GM12878 (cell line): ENCODE measurements at regions not wholly inside any gene's neighbourhood (a gene's known extent, or its start where the extent isn't known, plus 50 kb on each side); places are given as distances from the start of the nearest gene placed in this dataset.

Experiments used
- ATAC-seq: fragments of 200-7000 bp; cut with Tn5 transposase; 3 replicates; pipeline ENCODE4 v1.9.1; 2020; ENCODE audit warnings: mild to moderate bottlenecking, moderate library complexity
- BruUV-seq: library from RNA; stranded (reverse); fragments of 400-500 nt; replicated peaks from 2 replicates; lab custom pipeline; 2021; lab: Mats Ljungman, UMichigan
- CTCF ChIA-PET: fragments of 300-600 bp; sonication (Branson Sonifier 250); formaldehyde crosslinking; extraction: SDS; loops from one replicate; lab custom pipeline; 2021; ENCODE audit warnings: inconsistent platforms; lab: Yijun Ruan, JAX
- POLR2A ChIA-PET: fragments of 350-600 bp; formaldehyde crosslinking; extraction: SDS; loops from one replicate; lab custom pipeline; 2021; ENCODE audit warnings: inconsistent platforms; lab: Charles Lee
- RAD21 ChIA-PET: fragments of 300-600 bp; sonication (Branson Sonifier 250); formaldehyde crosslinking; loops from one replicate; lab custom pipeline; 2023; ENCODE audit warnings: antibody characterized with exemption; ENCODE audit not compliant: unreplicated experiment; lab: Charles Lee
- SMC1A ChIA-PET: fragments of 300-600 bp; sonication (Branson Sonifier 250); formaldehyde crosslinking; loops from one replicate; lab custom pipeline; 2023; ENCODE audit not compliant: unreplicated experiment, uncharacterized antibody; lab: Charles Lee
- DNase-seq: peaks from one replicate; pipeline ENCODE4 v3.0.0-alpha.2; 2011; ENCODE audit warnings: low read depth, low spot score
- FAIRE-seq: peaks from 3 replicates; lab custom pipeline; 2011; peaks lifted over from hg19 to GRCh38; lab: Jason Lieb, UNC
- H2AFZ ChIP-seq: 2 replicates; pipeline ENCODE4 v1.6.0; 2011; ENCODE audit warnings: low read depth, low read length, control low read depth; ENCODE audit not compliant: control insufficient read depth
- H3K27ac ChIP-seq: 2 replicates; pipeline ENCODE4 v1.5.1; 2011; ENCODE audit warnings: control low read depth; ENCODE audit not compliant: control insufficient read depth, insufficient read depth
- H3K27me3 ChIP-seq, 2 experiments: replicated peaks in 1 of 2; 2 replicates each; pipeline versions ENCODE4 v1.6.0 to v1.6.1; 2011; ENCODE audit warnings: low read length in 1 of 2; ENCODE audit not compliant: control insufficient read depth in 2 of 2, insufficient read depth in 2 of 2
- H3K36me3 ChIP-seq, 2 experiments: 2 replicates each; pipeline ENCODE4 v1.5.1; 2011; ENCODE audit warnings: low read length in 1 of 2; ENCODE audit not compliant: control insufficient read depth in 2 of 2, insufficient read depth in 2 of 2
- H3K4me1 ChIP-seq: 2 replicates; pipeline ENCODE4 v1.6.1; 2011; ENCODE audit warnings: mild to moderate bottlenecking, low read length, moderate library complexity, mixed read lengths; ENCODE audit not compliant: control insufficient read depth, insufficient read depth
- H3K4me2 ChIP-seq: 2 replicates; pipeline ENCODE4 v1.6.0; 2011; ENCODE audit warnings: control low read depth; ENCODE audit not compliant: control insufficient read depth, insufficient read depth
- H3K4me3 ChIP-seq: fragments of 200-600 bp; sonication (generic); 2 replicates; pipeline ENCODE4 v1.5.1; 2016
- H3K79me2 ChIP-seq: 2 replicates; pipeline ENCODE4 v1.6.0; 2011; ENCODE audit warnings: low read length; ENCODE audit not compliant: control insufficient read depth, insufficient read depth
- H3K9ac ChIP-seq: 2 replicates; pipeline ENCODE4 v1.8.0; 2011; ENCODE audit warnings: low read length, control low read depth, mixed read lengths; ENCODE audit not compliant: control insufficient read depth, insufficient read depth
- H3K9me3 ChIP-seq: replicated peaks from 3 replicates; pipeline ENCODE4 v1.5.1; 2011; ENCODE audit warnings: mild to moderate bottlenecking, low read length; ENCODE audit not compliant: control insufficient read depth, insufficient read depth
- H4K20me1 ChIP-seq: 2 replicates; pipeline ENCODE4 v1.6.0; 2011; ENCODE audit not compliant: control insufficient read depth, insufficient read depth
- ATF7 ChIP-seq: fragments of 450-650 bp; IDR thresholded peaks from 2 replicates; pipeline ENCODE4 v1.6.1; 2016; ENCODE audit warnings: low read depth, mild to moderate bottlenecking
- MTA3 ChIP-seq: IDR thresholded peaks from 2 replicates; pipeline ENCODE4 v1.6.1; 2012; ENCODE audit warnings: low read length, inconsistent platforms, borderline replicate concordance
- MYC ChIP-seq: IDR thresholded peaks from 2 replicates; pipeline ENCODE4 v1.6.1; 2011; ENCODE audit warnings: mild to moderate bottlenecking, low read length, moderate library complexity, inconsistent platforms; ENCODE audit not compliant: insufficient read depth, insufficient replicate concordance, insufficient read length, severe bottlenecking
- RB1 ChIP-seq: fragments of 450-650 bp; formaldehyde crosslinking; IDR thresholded peaks from 2 replicates; pipeline ENCODE4 v1.6.1; 2017; ENCODE audit warnings: mild to moderate bottlenecking, borderline replicate concordance
- SREBF2 ChIP-seq: IDR thresholded peaks from 2 replicates; pipeline ENCODE4 v1.6.1; 2012; ENCODE audit warnings: mild to moderate bottlenecking, low read length
- SUZ12 ChIP-seq: fragments of 200-600 bp; sonication (generic); IDR thresholded peaks from one replicate; pipeline ENCODE4 v1.6.1; 2018; ENCODE audit warnings: antibody characterized with exemption, mild to moderate bottlenecking; ENCODE audit not compliant: unreplicated experiment
- YBX1 ChIP-seq: fragments of 450-650 bp; IDR thresholded peaks from 2 replicates; pipeline ENCODE4 v1.6.1; 2016; ENCODE audit warnings: antibody characterized with exemption
- WGBS: methylation state at CpG from one replicate; pipeline ENCODE4 v1.1.6; 2016; ENCODE audit warnings: low lambda C conversion rate; ENCODE audit not compliant: insufficient replicate concordance, insufficient coverage; ENCODE audit errors: missing lambda C conversion rate; 5-methylcytosine and 5-hydroxymethylcytosine counted together
- in situ Hi-C: fragments of 300-500 bp; cut with MboI; formaldehyde crosslinking; loops from 9 replicates; pipeline ENCODE4 v1.14.3; 2018; ENCODE audit warnings: mixed read lengths
- intact Hi-C: fragments of 100-400 bp; cut with micrococcal nuclease; formaldehyde crosslinking; loops from one replicate; pipeline ENCODE4 v1.14.2; 2022; ENCODE audit not compliant: unreplicated experiment
- TF ChIP-seq, protein P1 (sequence below): IDR thresholded peaks from 2 replicates; pipeline ENCODE4 v1.6.1; 2011; ENCODE audit warnings: borderline replicate concordance, low read depth, mild to moderate bottlenecking, moderate library complexity, mixed read lengths, low read length; ENCODE audit not compliant: insufficient read depth; ENCODE audit errors: extremely low read length
- TF ChIP-seq, protein P2 (sequence below): IDR thresholded peaks from 2 replicates; pipeline ENCODE4 v1.6.1; 2011; ENCODE audit warnings: mild to moderate bottlenecking, low read depth, low read length, moderate library complexity; ENCODE audit not compliant: insufficient replicate concordance
- TF ChIP-seq, protein P3 (sequence below): fragments of 450-650 bp; IDR thresholded peaks from 2 replicates; pipeline ENCODE4 v1.6.1; 2016; ENCODE audit warnings: mild to moderate bottlenecking
- TF ChIP-seq, protein P4 (sequence below): fragments of 450-650 bp; IDR thresholded peaks from 2 replicates; pipeline ENCODE4 v1.6.1; 2017; ENCODE audit warnings: mild to moderate bottlenecking, low read depth, inconsistent platforms; ENCODE audit not compliant: poor library complexity, severe bottlenecking
- TF ChIP-seq, protein P5 (sequence below): fragments of 450-650 bp; IDR thresholded peaks from 2 replicates; pipeline ENCODE4 v1.6.1; 2017; ENCODE audit warnings: mild to moderate bottlenecking, moderate library complexity

DNA sequence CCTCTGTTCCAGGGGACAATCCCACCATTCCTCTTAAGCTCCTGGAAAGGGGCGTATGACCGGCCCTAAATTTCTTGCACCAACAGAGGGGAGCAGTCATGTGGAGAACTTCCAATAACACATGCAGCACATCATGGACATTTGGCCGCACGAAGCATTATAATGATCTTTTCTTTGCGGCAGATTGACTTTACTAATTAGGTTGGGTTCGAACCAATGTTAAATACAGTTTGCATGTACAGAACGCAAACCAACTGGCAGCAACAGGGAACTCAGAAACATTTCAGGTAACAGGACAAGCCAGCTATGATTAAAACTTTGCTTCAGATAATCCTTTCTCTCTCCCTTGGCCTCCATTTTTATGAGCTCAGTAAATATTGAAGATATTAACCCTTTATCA is 100.8 kb upstream of the ADPGK start:
- Histone ChIP-seq H3K36me3 (no peaks in the 10 kb centered on the region), H2AFZ (no peak overlapping the region), H4K20me1 (no peaks in the 10 kb centered on the region), H3K27me3 (no peaks in the 10 kb centered on the region), H3K27ac (no peak overlapping the region), H3K9ac (no peak overlapping the region), H3K4me2 (no peak overlapping the region), H3K9me3 (no peaks in the 10 kb centered on the region; the same call in 2 of the 3 replicates), H3K4me1 (no peaks in the 10 kb centered on the region), H3K79me2 (no peaks in the 10 kb centered on the region), H3K4me3 (no peak overlapping the region)
- BruUV-seq: no TSS peak
- CTCF ChIA-PET: no interaction called here
- ATAC-seq (no peak), FAIRE-seq (no peak), DNase-seq (no peak)
- SMC1A ChIA-PET: no interaction called here
- in situ Hi-C loops: no loop called here
- 76% methylated on average over 7 of the region's 7 CpGs for WGBS
- intact Hi-C loops: no loop called here
- POLR2A ChIA-PET: no interaction called here
- RAD21 ChIA-PET: no interaction called here
- TF ChIP-seq YBX1 (no peak), SUZ12 (no peak), ATF7 (no peak), MYC (no peak), MTA3 (no peak), SREBF2 (no peak), RB1 (no peak)
- TF ChIP-seq, protein P1, sequence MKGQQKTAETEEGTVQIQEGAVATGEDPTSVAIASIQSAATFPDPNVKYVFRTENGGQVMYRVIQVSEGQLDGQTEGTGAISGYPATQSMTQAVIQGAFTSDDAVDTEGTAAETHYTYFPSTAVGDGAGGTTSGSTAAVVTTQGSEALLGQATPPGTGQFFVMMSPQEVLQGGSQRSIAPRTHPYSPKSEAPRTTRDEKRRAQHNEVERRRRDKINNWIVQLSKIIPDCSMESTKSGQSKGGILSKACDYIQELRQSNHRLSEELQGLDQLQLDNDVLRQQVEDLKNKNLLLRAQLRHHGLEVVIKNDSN: no peak
- TF ChIP-seq, protein P2, sequence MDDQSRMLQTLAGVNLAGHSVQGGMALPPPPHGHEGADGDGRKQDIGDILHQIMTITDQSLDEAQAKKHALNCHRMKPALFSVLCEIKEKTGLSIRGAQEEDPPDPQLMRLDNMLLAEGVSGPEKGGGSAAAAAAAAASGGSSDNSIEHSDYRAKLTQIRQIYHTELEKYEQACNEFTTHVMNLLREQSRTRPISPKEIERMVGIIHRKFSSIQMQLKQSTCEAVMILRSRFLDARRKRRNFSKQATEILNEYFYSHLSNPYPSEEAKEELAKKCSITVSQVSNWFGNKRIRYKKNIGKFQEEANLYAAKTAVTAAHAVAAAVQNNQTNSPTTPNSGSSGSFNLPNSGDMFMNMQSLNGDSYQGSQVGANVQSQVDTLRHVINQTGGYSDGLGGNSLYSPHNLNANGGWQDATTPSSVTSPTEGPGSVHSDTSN: no peak
- TF ChIP-seq, protein P3, sequence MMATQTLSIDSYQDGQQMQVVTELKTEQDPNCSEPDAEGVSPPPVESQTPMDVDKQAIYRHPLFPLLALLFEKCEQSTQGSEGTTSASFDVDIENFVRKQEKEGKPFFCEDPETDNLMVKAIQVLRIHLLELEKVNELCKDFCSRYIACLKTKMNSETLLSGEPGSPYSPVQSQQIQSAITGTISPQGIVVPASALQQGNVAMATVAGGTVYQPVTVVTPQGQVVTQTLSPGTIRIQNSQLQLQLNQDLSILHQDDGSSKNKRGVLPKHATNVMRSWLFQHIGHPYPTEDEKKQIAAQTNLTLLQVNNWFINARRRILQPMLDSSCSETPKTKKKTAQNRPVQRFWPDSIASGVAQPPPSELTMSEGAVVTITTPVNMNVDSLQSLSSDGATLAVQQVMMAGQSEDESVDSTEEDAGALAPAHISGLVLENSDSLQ: no peak
- TF ChIP-seq, protein P4, sequence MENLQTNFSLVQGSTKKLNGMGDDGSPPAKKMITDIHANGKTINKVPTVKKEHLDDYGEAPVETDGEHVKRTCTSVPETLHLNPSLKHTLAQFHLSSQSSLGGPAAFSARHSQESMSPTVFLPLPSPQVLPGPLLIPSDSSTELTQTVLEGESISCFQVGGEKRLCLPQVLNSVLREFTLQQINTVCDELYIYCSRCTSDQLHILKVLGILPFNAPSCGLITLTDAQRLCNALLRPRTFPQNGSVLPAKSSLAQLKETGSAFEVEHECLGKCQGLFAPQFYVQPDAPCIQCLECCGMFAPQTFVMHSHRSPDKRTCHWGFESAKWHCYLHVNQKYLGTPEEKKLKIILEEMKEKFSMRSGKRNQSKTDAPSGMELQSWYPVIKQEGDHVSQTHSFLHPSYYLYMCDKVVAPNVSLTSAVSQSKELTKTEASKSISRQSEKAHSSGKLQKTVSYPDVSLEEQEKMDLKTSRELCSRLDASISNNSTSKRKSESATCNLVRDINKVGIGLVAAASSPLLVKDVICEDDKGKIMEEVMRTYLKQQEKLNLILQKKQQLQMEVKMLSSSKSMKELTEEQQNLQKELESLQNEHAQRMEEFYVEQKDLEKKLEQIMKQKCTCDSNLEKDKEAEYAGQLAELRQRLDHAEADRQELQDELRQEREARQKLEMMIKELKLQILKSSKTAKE: no peak
- TF ChIP-seq, protein P5, sequence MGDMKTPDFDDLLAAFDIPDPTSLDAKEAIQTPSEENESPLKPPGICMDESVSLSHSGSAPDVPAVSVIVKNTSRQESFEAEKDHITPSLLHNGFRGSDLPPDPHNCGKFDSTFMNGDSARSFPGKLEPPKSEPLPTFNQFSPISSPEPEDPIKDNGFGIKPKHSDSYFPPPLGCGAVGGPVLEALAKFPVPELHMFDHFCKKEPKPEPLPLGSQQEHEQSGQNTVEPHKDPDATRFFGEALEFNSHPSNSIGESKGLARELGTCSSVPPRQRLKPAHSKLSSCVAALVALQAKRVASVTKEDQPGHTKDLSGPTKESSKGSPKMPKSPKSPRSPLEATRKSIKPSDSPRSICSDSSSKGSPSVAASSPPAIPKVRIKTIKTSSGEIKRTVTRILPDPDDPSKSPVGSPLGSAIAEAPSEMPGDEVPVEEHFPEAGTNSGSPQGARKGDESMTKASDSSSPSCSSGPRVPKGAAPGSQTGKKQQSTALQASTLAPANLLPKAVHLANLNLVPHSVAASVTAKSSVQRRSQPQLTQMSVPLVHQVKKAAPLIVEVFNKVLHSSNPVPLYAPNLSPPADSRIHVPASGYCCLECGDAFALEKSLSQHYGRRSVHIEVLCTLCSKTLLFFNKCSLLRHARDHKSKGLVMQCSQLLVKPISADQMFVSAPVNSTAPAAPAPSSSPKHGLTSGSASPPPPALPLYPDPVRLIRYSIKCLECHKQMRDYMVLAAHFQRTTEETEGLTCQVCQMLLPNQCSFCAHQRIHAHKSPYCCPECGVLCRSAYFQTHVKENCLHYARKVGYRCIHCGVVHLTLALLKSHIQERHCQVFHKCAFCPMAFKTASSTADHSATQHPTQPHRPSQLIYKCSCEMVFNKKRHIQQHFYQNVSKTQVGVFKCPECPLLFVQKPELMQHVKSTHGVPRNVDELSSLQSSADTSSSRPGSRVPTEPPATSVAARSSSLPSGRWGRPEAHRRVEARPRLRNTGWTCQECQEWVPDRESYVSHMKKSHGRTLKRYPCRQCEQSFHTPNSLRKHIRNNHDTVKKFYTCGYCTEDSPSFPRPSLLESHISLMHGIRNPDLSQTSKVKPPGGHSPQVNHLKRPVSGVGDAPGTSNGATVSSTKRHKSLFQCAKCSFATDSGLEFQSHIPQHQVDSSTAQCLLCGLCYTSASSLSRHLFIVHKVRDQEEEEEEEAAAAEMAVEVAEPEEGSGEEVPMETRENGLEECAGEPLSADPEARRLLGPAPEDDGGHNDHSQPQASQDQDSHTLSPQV: no peak
